Lower leg skin (tissue), 3 donors: ENCODE measurements at regions not wholly inside any gene's neighbourhood (a gene's known extent, or its start where the extent isn't known, plus 50 kb on each side); places are given as distances from the start of the nearest gene placed in this dataset.

Experiments
- CTCF ChIP-seq, 3 donors: fragments of 450-650 bp; IDR thresholded peaks; one replicate each; pipeline ENCODE4 v1.5.1; 2016; ENCODE audit warnings: antibody characterized with exemption in 3 of 3, mild to moderate bottlenecking in 3 of 3, moderate library complexity in 2 of 3
- POLR2A ChIP-seq, 2 donors: fragments of 450-650 bp; IDR thresholded peaks; one replicate each; pipeline ENCODE4 v1.6.1; 2016 to 2017; ENCODE audit warnings: antibody characterized with exemption in 2 of 2, mild to moderate bottlenecking in 1 of 2, moderate library complexity in 1 of 2

GRCh38 chr18:37861981-37862380, 296.4 kb upstream of the CELF4 start:
- TF ChIP-seq CTCF (IDR thresholded peaks at IDR 0.05) = no peak
- TF ChIP-seq POLR2A (IDR thresholded peaks at IDR 0.05) = no peak
